HUES6 (cell line): ENCODE measurements at regions not wholly inside any gene's neighbourhood (a gene's known extent, or its start where the extent isn't known, plus 50 kb on each side); places are given as distances from the start of the nearest gene placed in this dataset.

Source experiments
- H3K27ac ChIP-seq: 2 replicates; pipeline ENCODE4 v1.7.0; 2013; ENCODE audit warnings: low read depth, mild to moderate bottlenecking, low read length, inconsistent platforms
- H3K27me3 ChIP-seq: 2 replicates; pipeline ENCODE4 v1.6.1; 2013; ENCODE audit warnings: low read length; ENCODE audit not compliant: control insufficient read depth, insufficient read depth
- H3K36me3 ChIP-seq: 2 replicates; pipeline ENCODE4 v1.6.1; 2013; ENCODE audit warnings: low read length; ENCODE audit not compliant: control insufficient read depth, insufficient read depth
- H3K4me1 ChIP-seq: 2 replicates; pipeline ENCODE4 v1.6.1; 2013; ENCODE audit warnings: low read length; ENCODE audit not compliant: control insufficient read depth, insufficient read depth
- H3K4me3 ChIP-seq: 2 replicates; pipeline ENCODE4 v1.5.1; 2013; ENCODE audit warnings: low read depth, low read length
- H3K9ac ChIP-seq: one replicate; pipeline ENCODE4 v1.6.1; 2013; ENCODE audit warnings: mild to moderate bottlenecking, low read length
- H3K9me3 ChIP-seq: 2 replicates; pipeline ENCODE4 v1.6.1; 2013; ENCODE audit warnings: low read depth, low read length; ENCODE audit not compliant: control insufficient read depth, insufficient read depth

GRCh38 chr3:30294241-30294667, 312.1 kb upstream of the TGFBR2 start:
- H3K4me3 ChIP-seq: no peak overlapping the region

DNA sequence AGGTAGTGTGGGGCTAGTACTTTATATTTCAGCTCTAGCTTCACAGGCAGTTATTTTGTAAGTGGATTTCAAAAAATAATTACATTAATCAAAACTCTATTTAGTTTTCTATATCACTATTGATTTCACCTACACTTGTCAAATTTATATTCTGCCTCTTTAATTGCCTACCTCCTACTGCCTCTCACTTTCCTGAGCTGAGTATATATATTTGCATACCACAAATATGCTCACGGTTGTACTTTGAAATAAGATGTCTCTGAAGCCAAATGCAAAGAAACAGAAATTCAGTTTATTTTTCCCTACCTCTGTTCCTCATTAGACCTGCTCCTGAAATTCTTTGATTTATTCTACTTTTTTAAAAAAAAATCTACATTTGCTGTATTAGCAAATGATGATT, 309.3 kb upstream of the TGFBR2 start:
- H3K36me3 ChIP-seq: no peaks in the 10 kb centered on the region
- H3K9ac ChIP-seq: no peak overlapping the region
- H3K4me3 ChIP-seq: no peak overlapping the region
- no peaks in the 10 kb centered on the region for H3K9me3 ChIP-seq
- H3K27me3 ChIP-seq: no peaks in the 10 kb centered on the region
- no peaks in the 10 kb centered on the region for H3K4me1 ChIP-seq
- no peak overlapping the region for H3K27ac ChIP-seq

More at GRCh38 chr3:30294241-30294667, 312.1 kb upstream of the TGFBR2 start:
- H3K27me3 ChIP-seq: no peaks in the 10 kb centered on the region
- H3K4me1 ChIP-seq: 0 out of 2 replicates have a peak, but pooled peaks cover under 1% of the 10 kb centered on the region
- no peaks in the 10 kb centered on the region for H3K36me3 ChIP-seq
- no peak overlapping the region for H3K27ac ChIP-seq
- no peaks in the 10 kb centered on the region for H3K9me3 ChIP-seq
- H3K9ac ChIP-seq: no peak overlapping the region

DNA sequence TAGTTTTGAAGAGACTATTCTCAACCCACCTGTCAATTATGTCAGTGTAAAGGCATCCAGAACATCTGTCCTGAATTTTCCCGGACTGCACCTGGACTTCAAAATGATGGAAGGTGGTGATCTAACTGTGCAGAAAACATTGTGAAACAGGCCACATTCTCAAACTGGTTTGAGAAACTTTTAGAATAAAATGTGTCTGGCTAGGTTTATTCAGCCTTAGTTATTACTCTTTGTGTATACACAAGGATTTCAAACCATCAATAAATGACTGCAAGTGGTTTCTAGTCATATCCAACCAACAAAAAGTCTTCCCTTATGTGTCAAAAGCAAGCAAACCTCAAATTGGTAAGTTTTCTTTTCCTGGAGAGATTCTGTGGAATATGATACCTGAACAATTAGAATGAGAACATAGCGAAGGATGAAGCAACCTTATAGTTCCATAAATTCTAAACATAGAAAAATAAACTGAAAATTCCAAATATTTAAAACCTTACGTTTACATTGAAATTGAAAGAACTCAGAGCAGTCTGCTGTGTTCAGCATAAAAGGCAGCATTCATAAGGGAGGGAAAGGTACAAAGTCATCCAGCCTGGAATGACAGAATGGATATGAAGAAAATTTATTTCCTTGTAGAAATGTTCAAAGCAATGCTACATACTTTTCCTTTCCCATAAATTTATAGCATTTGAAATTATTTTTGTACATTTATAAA, 306.6 kb upstream of the TGFBR2 start:
- H3K4me3 ChIP-seq: no peak overlapping the region
- no peaks in the 10 kb centered on the region for H3K4me1 ChIP-seq
- no peak overlapping the region for H3K27ac ChIP-seq
- no peaks in the 10 kb centered on the region for H3K27me3 ChIP-seq
- H3K9ac ChIP-seq: no peak overlapping the region
- no peaks in the 10 kb centered on the region for H3K36me3 ChIP-seq
- H3K9me3 ChIP-seq: peaks cover 8% of the 10 kb centered on the region

DNA sequence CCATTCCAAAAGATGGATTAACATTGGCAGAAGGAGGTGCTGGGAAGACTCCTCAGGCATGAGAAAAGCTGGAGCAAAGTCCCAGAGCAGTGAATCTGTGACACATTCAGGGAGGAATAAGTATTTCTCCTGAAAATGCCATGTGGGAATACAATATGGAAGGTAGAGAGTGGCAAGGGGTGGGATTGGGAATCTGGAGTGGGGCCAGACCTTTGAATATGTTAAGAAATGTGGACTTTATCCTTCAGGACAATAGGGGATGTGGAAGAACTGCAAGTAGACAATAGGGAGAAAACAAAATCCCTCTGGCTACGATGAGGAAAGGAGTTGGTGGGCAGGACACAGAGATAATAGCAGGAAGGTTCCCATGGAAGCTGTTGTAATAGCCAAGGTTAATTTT, 305.6 kb upstream of the TGFBR2 start:
- Histone ChIP-seq H3K9me3 (peaks cover 11% of the 10 kb centered on the region), H3K27me3 (no peaks in the 10 kb centered on the region), H3K27ac (no peak overlapping the region)

GRCh38 chr3:30302027-30302426, 304.4 kb upstream of the TGFBR2 start:
- no peak overlapping the region for H3K27ac ChIP-seq
- no peaks in the 10 kb centered on the region for H3K27me3 ChIP-seq
- no peaks in the 10 kb centered on the region for H3K36me3 ChIP-seq
- H3K4me1 ChIP-seq: no peaks in the 10 kb centered on the region
- H3K9ac ChIP-seq: no peak overlapping the region
- peaks cover 11% of the 10 kb centered on the region for H3K9me3 ChIP-seq
- no peak overlapping the region for H3K4me3 ChIP-seq

More for the DNA sequence above, 305.6 kb upstream of the TGFBR2 start:
- Histone ChIP-seq H3K4me1 (no peaks in the 10 kb centered on the region), H3K36me3 (no peaks in the 10 kb centered on the region), H3K9ac (no peak overlapping the region), H3K4me3 (no peak overlapping the region)

DNA sequence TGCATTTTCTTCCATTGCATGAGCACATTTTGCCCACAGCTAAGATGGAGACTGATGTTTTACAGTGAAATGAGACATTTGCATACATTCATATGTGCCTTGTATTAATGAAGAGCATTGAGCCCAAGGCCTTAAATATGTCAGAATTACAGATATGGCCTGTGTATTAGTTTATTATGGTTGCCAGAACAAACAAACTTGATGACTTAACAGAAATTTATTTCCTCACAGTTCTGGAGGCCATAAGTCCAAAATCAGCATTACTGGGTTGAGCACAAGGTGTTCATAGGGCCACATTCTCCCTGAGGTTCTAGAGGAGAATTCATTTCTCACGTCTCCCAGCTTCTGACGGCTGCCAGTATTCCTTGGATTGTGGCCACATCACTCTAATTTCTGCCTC, 302.6 kb upstream of the TGFBR2 start:
- H3K9me3 ChIP-seq: peaks cover 11% of the 10 kb centered on the region
- no peaks in the 10 kb centered on the region for H3K36me3 ChIP-seq
- H3K27me3 ChIP-seq: no peaks in the 10 kb centered on the region
- H3K27ac ChIP-seq: no peak overlapping the region
- H3K4me1 ChIP-seq: no peaks in the 10 kb centered on the region
- no peak overlapping the region for H3K9ac ChIP-seq
- H3K4me3 ChIP-seq: no peak overlapping the region

- Histone ChIP-seq H3K27me3 (no peaks in the 10 kb centered on the region), H3K27ac (no peak overlapping the region), H3K9ac (no peak overlapping the region), H3K4me1 (no peaks in the 10 kb centered on the region), H3K4me3 (no peak overlapping the region), H3K9me3 (peaks cover 11% of the 10 kb centered on the region), H3K36me3 (no peaks in the 10 kb centered on the region)
Observed at GRCh38 chr3:30305021-30305420, 301.4 kb upstream of the TGFBR2 start.

DNA sequence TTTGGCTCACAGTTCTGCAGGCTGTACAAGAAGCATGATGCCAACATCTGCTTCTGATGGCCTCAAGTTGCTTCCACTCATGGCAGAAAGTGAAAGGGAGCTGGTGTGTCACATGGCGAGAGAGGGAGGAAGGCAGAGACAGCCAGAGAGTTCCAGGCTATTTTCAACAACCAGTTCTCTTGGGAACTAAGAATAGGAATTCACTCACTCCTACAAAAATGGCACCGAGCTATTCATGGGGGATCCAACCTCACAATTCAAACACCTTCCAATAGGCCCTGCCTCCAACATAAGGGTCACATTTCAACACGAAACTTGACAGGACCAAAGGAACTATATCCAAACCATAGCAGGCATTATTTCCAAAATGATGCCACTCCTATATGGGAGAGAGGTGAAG, 299.5 kb upstream of the TGFBR2 start:
- no peak overlapping the region for H3K4me3 ChIP-seq
- H3K4me1 ChIP-seq: no peaks in the 10 kb centered on the region
- H3K9me3 ChIP-seq: peaks cover 11% of the 10 kb centered on the region
- H3K36me3 ChIP-seq: no peaks in the 10 kb centered on the region
- H3K27ac ChIP-seq: no peak overlapping the region
- no peak overlapping the region for H3K9ac ChIP-seq
- no peaks in the 10 kb centered on the region for H3K27me3 ChIP-seq

DNA sequence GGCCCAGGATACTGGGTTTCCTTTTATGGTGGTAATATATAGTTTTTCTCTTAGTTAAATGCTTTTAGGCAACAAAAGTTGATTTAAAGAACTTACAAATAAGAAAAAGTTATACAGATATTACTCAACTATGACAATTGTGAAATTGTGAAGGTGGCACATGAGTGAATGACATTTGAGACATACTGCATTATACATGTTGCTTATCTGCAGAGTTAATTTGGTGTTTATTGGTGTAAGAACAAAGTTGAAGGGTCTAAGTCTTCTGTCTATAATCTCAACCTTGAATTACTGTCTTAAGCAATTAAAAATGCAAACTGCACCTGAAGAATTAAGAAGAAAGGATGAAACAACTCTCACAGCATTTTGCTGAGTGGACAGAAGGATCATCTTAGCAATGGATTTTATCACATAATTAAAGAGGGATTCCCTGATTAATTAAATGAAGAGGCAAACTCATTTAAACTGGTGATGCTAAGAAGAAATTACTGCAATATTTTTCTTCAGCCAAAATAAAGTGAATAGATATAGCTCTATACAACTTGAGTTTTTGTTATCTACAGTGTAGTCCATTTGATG, 298.9 kb upstream of the TGFBR2 start:
- Histone ChIP-seq H3K9ac (no peak overlapping the region), H3K4me1 (no peaks in the 10 kb centered on the region), H3K27me3 (no peaks in the 10 kb centered on the region), H3K9me3 (peaks cover 11% of the 10 kb centered on the region), H3K4me3 (no peak overlapping the region), H3K27ac (no peak overlapping the region), H3K36me3 (no peaks in the 10 kb centered on the region)

GRCh38 chr3:30308131-30308530, 298.3 kb upstream of the TGFBR2 start:
- Histone ChIP-seq H3K9ac (no peak overlapping the region), H3K36me3 (no peaks in the 10 kb centered on the region), H3K27ac (no peak overlapping the region), H3K4me3 (no peak overlapping the region), H3K27me3 (no peaks in the 10 kb centered on the region), H3K4me1 (no peaks in the 10 kb centered on the region), H3K9me3 (peaks cover 11% of the 10 kb centered on the region)

DNA sequence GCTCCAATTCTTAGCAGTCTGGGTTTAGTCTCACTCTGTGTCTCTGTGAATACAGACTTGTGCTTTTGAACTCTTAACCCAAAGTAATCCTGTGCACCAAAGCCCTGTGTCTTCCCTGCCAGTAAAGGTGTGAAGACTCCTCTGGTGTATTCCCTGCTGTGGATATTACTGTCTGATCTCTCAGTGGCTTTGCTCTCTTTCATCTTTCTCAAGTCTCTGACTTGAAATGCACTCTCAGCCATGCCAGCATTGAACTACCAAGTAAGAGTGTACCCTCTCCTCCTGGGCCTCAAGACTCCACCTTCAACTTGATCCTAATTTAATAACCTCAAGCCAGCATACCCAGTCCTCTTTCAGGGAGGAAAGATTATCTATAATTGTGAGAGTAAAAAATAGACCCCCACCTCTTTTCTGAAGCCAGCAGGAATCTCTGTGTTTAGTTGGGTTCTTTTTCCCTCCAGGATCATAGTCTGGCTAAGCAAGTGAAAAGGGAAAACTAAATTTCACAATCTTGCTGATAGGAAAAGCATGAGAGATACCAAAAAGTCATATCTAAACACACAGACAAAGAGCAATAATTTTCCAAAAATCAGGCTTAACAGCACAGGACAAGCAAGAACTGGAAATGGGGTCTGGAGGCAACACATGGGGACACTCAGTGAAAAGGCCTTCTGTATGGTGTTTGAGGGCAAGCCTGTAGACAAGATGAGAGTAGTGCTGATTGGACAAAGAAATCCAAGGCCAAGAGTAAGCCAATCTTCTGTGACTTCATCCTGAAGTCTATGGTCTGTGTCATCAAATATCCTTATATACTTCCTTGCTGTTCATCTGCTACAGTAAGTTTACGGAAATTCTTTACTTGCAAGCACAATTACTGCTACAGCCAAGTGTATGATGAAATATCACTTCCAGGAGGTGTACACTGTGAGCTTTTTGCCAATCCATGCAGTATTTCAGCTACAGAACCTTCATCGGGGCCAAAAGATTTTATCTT, 296.1 kb upstream of the TGFBR2 start:
- Histone ChIP-seq H3K27me3 (no peaks in the 10 kb centered on the region), H3K36me3 (no peaks in the 10 kb centered on the region), H3K9ac (no peak overlapping the region), H3K27ac (no peak overlapping the region), H3K4me3 (no peak overlapping the region), H3K4me1 (no peaks in the 10 kb centered on the region), H3K9me3 (no peaks in the 10 kb centered on the region)
